Spleen (tissue), 7 donors: ENCODE measurements at regions not wholly inside any gene's neighbourhood (a gene's known extent, or its start where the extent isn't known, plus 50 kb on each side); places are given as distances from the start of the nearest gene placed in this dataset.

Experiments
- CTCF ChIP-seq, 11 experiments: fragments of 200-600 bp in 7 of 11; fragments of 450-650 bp in 4 of 11; sonication (generic) in 4 of 11; IDR thresholded peaks in 8 of 11; conservative IDR thresholded peaks in 3 of 11; 1 replicate in 7 of 11; 2 replicates in 4 of 11; pipeline versions ENCODE4 v1.4.0 to v1.8.0; 2016 to 2021; ENCODE audit warnings: antibody characterized with exemption in 11 of 11, inconsistent platforms in 4 of 11, mild to moderate bottlenecking in 1 of 11
- POLR2A ChIP-seq, 3 donors: fragments of 450-650 bp; IDR thresholded peaks; one replicate each; pipeline ENCODE4 v1.5.1; 2017; ENCODE audit warnings: antibody characterized with exemption in 3 of 3, mild to moderate bottlenecking in 1 of 3
- donor health status: DM: no; HTN: no; CAD: no; lungs with moderate emphysema.
- donor health status: DM: no; HTN: no; CAD: no.
- donor health status: DM: no; HTN: no; CAD: no.

DNA sequence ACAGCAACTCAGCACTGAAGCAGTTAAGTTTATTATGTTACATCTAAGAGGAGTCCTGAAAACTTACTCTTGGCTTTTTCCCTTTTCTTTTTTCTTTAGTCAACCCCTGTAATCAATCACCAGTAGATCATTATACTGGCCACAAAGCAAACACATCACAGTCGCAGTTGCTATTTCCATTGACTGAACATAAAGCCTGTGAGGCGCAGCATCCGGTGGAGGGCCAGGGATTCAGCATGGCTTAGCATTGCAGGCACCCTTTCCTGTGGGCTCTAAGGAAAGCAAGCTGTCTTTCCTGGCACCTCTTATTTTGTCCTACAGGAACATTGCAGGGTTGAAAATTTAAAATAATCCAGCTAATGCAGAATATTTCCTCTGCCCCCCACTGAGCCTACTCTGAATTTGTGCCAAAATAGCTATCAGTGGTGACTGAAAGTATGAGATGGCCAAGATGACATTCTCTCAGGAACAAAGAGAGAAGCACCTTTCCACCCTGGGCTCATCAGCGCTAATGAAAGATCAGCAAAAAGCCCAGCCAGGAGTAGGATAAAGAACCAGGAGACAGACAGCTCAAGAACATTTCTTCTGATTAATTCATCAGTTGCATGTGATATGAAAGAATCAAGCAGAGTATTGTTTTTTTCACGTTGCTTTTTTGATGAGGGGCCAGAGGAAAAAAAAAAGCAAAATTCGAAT, 85.3 kb upstream of the SULT1C3 start:
- TF ChIP-seq CTCF (IDR thresholded peaks at IDR 0.05 in 8 of 11, conservative IDR thresholded peaks at IDR 0.05 in 3 of 11) (no peak), POLR2A (IDR thresholded peaks at IDR 0.05) (no peak)
